ENCODE measurements at regions not wholly inside any gene's neighbourhood (a gene's known extent, or its start where the extent isn't known, plus 50 kb on each side); places are given as distances from the start of the nearest gene placed in this dataset.

- Mint-ChIP-seq H3K36me3 (no peaks in the 10 kb centered on the region), H3K27ac (no peak overlapping the region), H3K9me3 (ENCODE audit: low read depth) (peaks cover 3% of the 10 kb centered on the region), H3K27me3 (no peaks in the 10 kb centered on the region), H3K4me1 (no peaks in the 10 kb centered on the region), H3K4me3 (no peak overlapping the region)
- ATAC-seq (no peak), DNase-seq (no peak)
- CTCF ChIA-PET: no interaction called here
Measured at GRCh38 chr6:10278746-10279145, 136.1 kb downstream of the TFAP2A start.

GRCh38 chr6:10276660-10277287 is 138.1 kb downstream of the TFAP2A start:
- H3K27me3 Mint-ChIP-seq: no peaks in the 10 kb centered on the region
- H3K9me3 Mint-ChIP-seq (ENCODE audit: low read depth): peaks cover 3% of the 10 kb centered on the region
- no peaks in the 10 kb centered on the region for H3K36me3 Mint-ChIP-seq
- no peaks in the 10 kb centered on the region for H3K4me1 Mint-ChIP-seq
- ATAC-seq (no peak), DNase-seq (no peak)
- CTCF ChIA-PET: no interaction called here
- H3K4me3 Mint-ChIP-seq: no peak overlapping the region
- H3K27ac Mint-ChIP-seq: no peak overlapping the region

- Mint-ChIP-seq H3K9me3 (ENCODE audit: low read depth) (peaks cover 3% of the 10 kb centered on the region), H3K36me3 (no peaks in the 10 kb centered on the region), H3K4me1 (no peaks in the 10 kb centered on the region), H3K27ac (no peak overlapping the region), H3K27me3 (no peaks in the 10 kb centered on the region), H3K4me3 (no peak overlapping the region)
- DNase-seq: no peak
- CTCF ChIA-PET: no interaction called here
- no peak for ATAC-seq
Measured at GRCh38 chr6:10276106-10276505, 138.8 kb downstream of the TFAP2A start.

GRCh38 chr6:10272591-10272990 is 142.3 kb downstream of the TFAP2A start:
- Mint-ChIP-seq H3K27me3 (peaks cover 7% of the 10 kb centered on the region), H3K36me3 (no peaks in the 10 kb centered on the region), H3K4me1 (no peaks in the 10 kb centered on the region), H3K27ac (no peak overlapping the region), H3K9me3 (ENCODE audit: low read depth) (peaks cover 3% of the 10 kb centered on the region), H3K4me3 (no peak overlapping the region)
- ATAC-seq (no peak), DNase-seq (no peak)
- CTCF ChIA-PET: no interaction called here

- no peak overlapping the region for H3K4me3 Mint-ChIP-seq
- no peaks in the 10 kb centered on the region for H3K4me1 Mint-ChIP-seq
- peaks cover 3% of the 10 kb centered on the region for H3K9me3 Mint-ChIP-seq (ENCODE audit: low read depth)
- no peak for ATAC-seq
- H3K27ac Mint-ChIP-seq: no peak overlapping the region
- CTCF ChIA-PET: no interaction called here
- no peaks in the 10 kb centered on the region for H3K36me3 Mint-ChIP-seq
- peaks cover 7% of the 10 kb centered on the region for H3K27me3 Mint-ChIP-seq
- DNase-seq: no peak
Measured at GRCh38 chr6:10271982-10272381, 142.9 kb downstream of the TFAP2A start.

- Mint-ChIP-seq H3K36me3 (no peaks in the 10 kb centered on the region), H3K4me1 (no peaks in the 10 kb centered on the region), H3K27ac (no peak overlapping the region), H3K27me3 (peaks cover 7% of the 10 kb centered on the region), H3K9me3 (ENCODE audit: low read depth) (peaks cover 3% of the 10 kb centered on the region), H3K4me3 (no peak overlapping the region)
- no peak for ATAC-seq
- CTCF ChIA-PET: no interaction called here
- no peak for DNase-seq
Measured at GRCh38 chr6:10269814-10270472, 144.9 kb downstream of the TFAP2A start.

- Mint-ChIP-seq H3K36me3 (no peaks in the 10 kb centered on the region), H3K4me1 (no peaks in the 10 kb centered on the region), H3K27me3 (peaks cover 7% of the 10 kb centered on the region), H3K9me3 (ENCODE audit: low read depth) (no peaks in the 10 kb centered on the region), H3K27ac (no peak overlapping the region), H3K4me3 (no peak overlapping the region)
- ATAC-seq (no peak), DNase-seq (no peak)
- CTCF ChIA-PET: no interaction called here
Measured at GRCh38 chr6:10268611-10269310, 146.1 kb downstream of the TFAP2A start.

GRCh38 chr6:10268111-10268510 is 146.8 kb downstream of the TFAP2A start:
- ATAC-seq (no peak), DNase-seq (no peak)
- Mint-ChIP-seq H3K27ac (no peak overlapping the region), H3K9me3 (ENCODE audit: low read depth) (no peaks in the 10 kb centered on the region), H3K36me3 (no peaks in the 10 kb centered on the region), H3K27me3 (peaks cover 7% of the 10 kb centered on the region), H3K4me1 (no peaks in the 10 kb centered on the region), H3K4me3 (no peak overlapping the region)
- CTCF ChIA-PET: no interaction called here

GRCh38 chr6:10266462-10266861 is 148.4 kb downstream of the TFAP2A start:
- CTCF ChIA-PET: no interaction called here
- Mint-ChIP-seq H3K27me3 (peaks cover 7% of the 10 kb centered on the region), H3K9me3 (ENCODE audit: low read depth) (no peaks in the 10 kb centered on the region), H3K4me3 (no peak overlapping the region), H3K27ac (no peak overlapping the region), H3K4me1 (no peaks in the 10 kb centered on the region), H3K36me3 (no peaks in the 10 kb centered on the region)
- DNase-seq (no peak), ATAC-seq (no peak)

GRCh38 chr6:10266061-10266460 is 148.8 kb downstream of the TFAP2A start:
- no peaks in the 10 kb centered on the region for H3K4me1 Mint-ChIP-seq
- H3K36me3 Mint-ChIP-seq: no peaks in the 10 kb centered on the region
- no peak overlapping the region for H3K4me3 Mint-ChIP-seq
- no peaks in the 10 kb centered on the region for H3K9me3 Mint-ChIP-seq (ENCODE audit: low read depth)
- CTCF ChIA-PET: no interaction called here
- H3K27me3 Mint-ChIP-seq: peaks cover 7% of the 10 kb centered on the region
- H3K27ac Mint-ChIP-seq: no peak overlapping the region
- ATAC-seq (no peak), DNase-seq (no peak)

GRCh38 chr6:10262505-10262904 is 152.4 kb downstream of the TFAP2A start:
- ATAC-seq (no peak), DNase-seq (no peak)
- Mint-ChIP-seq H3K4me1 (no peaks in the 10 kb centered on the region), H3K27me3 (no peaks in the 10 kb centered on the region), H3K27ac (no peak overlapping the region), H3K4me3 (no peak overlapping the region), H3K9me3 (ENCODE audit: low read depth) (no peaks in the 10 kb centered on the region), H3K36me3 (no peaks in the 10 kb centered on the region)
- CTCF ChIA-PET: no interaction called here

- Mint-ChIP-seq H3K4me3 (no peak overlapping the region), H3K36me3 (no peaks in the 10 kb centered on the region), H3K9me3 (ENCODE audit: low read depth) (no peaks in the 10 kb centered on the region), H3K27ac (no peak overlapping the region), H3K27me3 (no peaks in the 10 kb centered on the region), H3K4me1 (no peaks in the 10 kb centered on the region)
- DNase-seq (no peak), ATAC-seq (no peak)
- CTCF ChIA-PET: no interaction called here
Measured at GRCh38 chr6:10259671-10260070, 155.2 kb downstream of the TFAP2A start.

- no peaks in the 10 kb centered on the region for H3K4me1 Mint-ChIP-seq
- CTCF ChIA-PET: no interaction called here
- H3K9me3 Mint-ChIP-seq (ENCODE audit: low read depth): no peaks in the 10 kb centered on the region
- ATAC-seq: no peak
- H3K4me3 Mint-ChIP-seq: no peak overlapping the region
- H3K27me3 Mint-ChIP-seq: no peaks in the 10 kb centered on the region
- H3K27ac Mint-ChIP-seq: no peak overlapping the region
- no peaks in the 10 kb centered on the region for H3K36me3 Mint-ChIP-seq
- no peak for DNase-seq
Measured at GRCh38 chr6:10258341-10258740, 156.5 kb downstream of the TFAP2A start.

- Mint-ChIP-seq H3K36me3 (no peaks in the 10 kb centered on the region), H3K27me3 (no peaks in the 10 kb centered on the region), H3K9me3 (ENCODE audit: low read depth) (no peaks in the 10 kb centered on the region), H3K4me3 (no peak overlapping the region), H3K27ac (no peak overlapping the region), H3K4me1 (no peaks in the 10 kb centered on the region)
- ATAC-seq: no peak
- CTCF ChIA-PET: no interaction called here
- no peak for DNase-seq
Measured at GRCh38 chr6:10256113-10256690, 158.7 kb downstream of the TFAP2A start.

All from activated CD8-positive, alpha-beta memory T cell treated with anti-CD3 and anti-CD28 coated beads, Interleukin-2, amount 10 ng/mL, durations not matched to agents 7 days and 5 days (primary cell).